HL-60 (cell line): ENCODE measurements at regions not wholly inside any gene's neighbourhood (a gene's known extent, or its start where the extent isn't known, plus 50 kb on each side); places are given as distances from the start of the nearest gene placed in this dataset.

Experiments
- GABPA ChIP-seq: IDR thresholded peaks from 2 replicates; pipeline ENCODE4 v1.6.1; 2012; ENCODE audit warnings: low read depth
- POLR2AphosphoS5 ChIP-seq: IDR thresholded peaks from 2 replicates; pipeline ENCODE4 v1.6.1; 2012; ENCODE audit warnings: low read depth
- SPI1 ChIP-seq: IDR thresholded peaks from 2 replicates; pipeline ENCODE4 v1.6.1; 2012; ENCODE audit warnings: low read depth, mild to moderate bottlenecking, borderline replicate concordance
- TF ChIP-seq, protein P1 (sequence below): IDR thresholded peaks from one replicate; pipeline ENCODE4 v1.5.1; 2011; ENCODE audit warnings: low read length, control low read depth, inconsistent platforms; ENCODE audit not compliant: insufficient read depth
- TF ChIP-seq, protein P2 (sequence below): IDR thresholded peaks from 2 replicates; pipeline ENCODE4 v1.6.1; 2012; ENCODE audit warnings: low read depth; ENCODE audit not compliant: insufficient replicate concordance

DNA sequence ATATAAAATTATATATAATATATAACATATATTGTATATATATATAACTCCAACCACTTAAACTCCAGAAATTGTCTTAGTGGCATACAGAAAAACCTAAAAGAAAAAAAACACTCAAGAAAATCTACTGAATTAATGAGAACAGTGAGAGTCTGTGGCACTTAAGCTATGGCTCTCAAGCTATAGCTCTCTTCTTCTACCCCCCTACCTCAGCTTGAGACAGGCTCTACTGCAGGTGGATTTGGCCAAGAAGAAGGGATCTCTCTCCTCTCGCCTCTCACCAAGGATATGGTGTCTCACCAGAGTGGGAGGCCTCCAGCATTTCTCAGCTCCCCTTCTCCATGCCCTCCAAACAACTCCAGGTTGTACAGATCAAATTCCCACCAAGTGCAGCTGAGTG is 64.5 kb upstream of the DAB2 start:
- TF ChIP-seq, protein P1, sequence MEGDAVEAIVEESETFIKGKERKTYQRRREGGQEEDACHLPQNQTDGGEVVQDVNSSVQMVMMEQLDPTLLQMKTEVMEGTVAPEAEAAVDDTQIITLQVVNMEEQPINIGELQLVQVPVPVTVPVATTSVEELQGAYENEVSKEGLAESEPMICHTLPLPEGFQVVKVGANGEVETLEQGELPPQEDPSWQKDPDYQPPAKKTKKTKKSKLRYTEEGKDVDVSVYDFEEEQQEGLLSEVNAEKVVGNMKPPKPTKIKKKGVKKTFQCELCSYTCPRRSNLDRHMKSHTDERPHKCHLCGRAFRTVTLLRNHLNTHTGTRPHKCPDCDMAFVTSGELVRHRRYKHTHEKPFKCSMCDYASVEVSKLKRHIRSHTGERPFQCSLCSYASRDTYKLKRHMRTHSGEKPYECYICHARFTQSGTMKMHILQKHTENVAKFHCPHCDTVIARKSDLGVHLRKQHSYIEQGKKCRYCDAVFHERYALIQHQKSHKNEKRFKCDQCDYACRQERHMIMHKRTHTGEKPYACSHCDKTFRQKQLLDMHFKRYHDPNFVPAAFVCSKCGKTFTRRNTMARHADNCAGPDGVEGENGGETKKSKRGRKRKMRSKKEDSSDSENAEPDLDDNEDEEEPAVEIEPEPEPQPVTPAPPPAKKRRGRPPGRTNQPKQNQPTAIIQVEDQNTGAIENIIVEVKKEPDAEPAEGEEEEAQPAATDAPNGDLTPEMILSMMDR: no peak
- TF ChIP-seq, protein P2, sequence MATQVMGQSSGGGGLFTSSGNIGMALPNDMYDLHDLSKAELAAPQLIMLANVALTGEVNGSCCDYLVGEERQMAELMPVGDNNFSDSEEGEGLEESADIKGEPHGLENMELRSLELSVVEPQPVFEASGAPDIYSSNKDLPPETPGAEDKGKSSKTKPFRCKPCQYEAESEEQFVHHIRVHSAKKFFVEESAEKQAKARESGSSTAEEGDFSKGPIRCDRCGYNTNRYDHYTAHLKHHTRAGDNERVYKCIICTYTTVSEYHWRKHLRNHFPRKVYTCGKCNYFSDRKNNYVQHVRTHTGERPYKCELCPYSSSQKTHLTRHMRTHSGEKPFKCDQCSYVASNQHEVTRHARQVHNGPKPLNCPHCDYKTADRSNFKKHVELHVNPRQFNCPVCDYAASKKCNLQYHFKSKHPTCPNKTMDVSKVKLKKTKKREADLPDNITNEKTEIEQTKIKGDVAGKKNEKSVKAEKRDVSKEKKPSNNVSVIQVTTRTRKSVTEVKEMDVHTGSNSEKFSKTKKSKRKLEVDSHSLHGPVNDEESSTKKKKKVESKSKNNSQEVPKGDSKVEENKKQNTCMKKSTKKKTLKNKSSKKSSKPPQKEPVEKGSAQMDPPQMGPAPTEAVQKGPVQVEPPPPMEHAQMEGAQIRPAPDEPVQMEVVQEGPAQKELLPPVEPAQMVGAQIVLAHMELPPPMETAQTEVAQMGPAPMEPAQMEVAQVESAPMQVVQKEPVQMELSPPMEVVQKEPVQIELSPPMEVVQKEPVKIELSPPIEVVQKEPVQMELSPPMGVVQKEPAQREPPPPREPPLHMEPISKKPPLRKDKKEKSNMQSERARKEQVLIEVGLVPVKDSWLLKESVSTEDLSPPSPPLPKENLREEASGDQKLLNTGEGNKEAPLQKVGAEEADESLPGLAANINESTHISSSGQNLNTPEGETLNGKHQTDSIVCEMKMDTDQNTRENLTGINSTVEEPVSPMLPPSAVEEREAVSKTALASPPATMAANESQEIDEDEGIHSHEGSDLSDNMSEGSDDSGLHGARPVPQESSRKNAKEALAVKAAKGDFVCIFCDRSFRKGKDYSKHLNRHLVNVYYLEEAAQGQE: no peak
- no peak for TF ChIP-seq POLR2AphosphoS5
- TF ChIP-seq GABPA: no peak
- TF ChIP-seq SPI1: no peak
